SK-N-SH treated with all-trans-retinoic acid at 6 μM for 48 hours (cell line): ENCODE measurements at regions not wholly inside any gene's neighbourhood (a gene's known extent, or its start where the extent isn't known, plus 50 kb on each side); places are given as distances from the start of the nearest gene placed in this dataset.

Experiments
- ARNTL ChIP-seq: fragments of 450-650 bp; formaldehyde crosslinking; IDR thresholded peaks from 2 replicates; pipeline ENCODE4 v1.5.0; 2020; ENCODE audit warnings: low read depth, mild to moderate bottlenecking, moderate library complexity, borderline replicate concordance
- BACH2 ChIP-seq: fragments of 250-450 bp; sonication (Bioruptor Pico); IDR thresholded peaks from 2 replicates; pipeline ENCODE4 v1.9.0; 2021; ENCODE audit warnings: mild to moderate bottlenecking, borderline replicate concordance
- ESRRG ChIP-seq: fragments of 250-450 bp; sonication (Bioruptor Pico); IDR thresholded peaks from 2 replicates; pipeline ENCODE4 v1.6.1; 2021; ENCODE audit warnings: mild to moderate bottlenecking
- ISL1 ChIP-seq: fragments of 250-450 bp; sonication (Bioruptor Pico); IDR thresholded peaks from 2 replicates; pipeline ENCODE4 v2.1.2; 2022; ENCODE audit warnings: mild to moderate bottlenecking, moderate library complexity
- SNAI2 ChIP-seq: fragments of 250-450 bp; sonication (Bioruptor Pico); IDR thresholded peaks from 2 replicates; pipeline ENCODE4 v1.5.0; 2020; ENCODE audit warnings: mild to moderate bottlenecking, moderate library complexity
- TCF4 ChIP-seq: fragments of 250-450 bp; sonication (Bioruptor Pico); IDR thresholded peaks from 2 replicates; pipeline ENCODE4 v1.8.0; 2021; ENCODE audit warnings: mild to moderate bottlenecking, moderate library complexity, borderline replicate concordance
- ZC3H10 ChIP-seq: fragments of 250-450 bp; sonication (Bioruptor Pico); IDR thresholded peaks from 2 replicates; pipeline ENCODE4 v1.5.1; 2021; ENCODE audit warnings: mild to moderate bottlenecking, moderate library complexity
- ZNF70 ChIP-seq: fragments of 450-650 bp; formaldehyde crosslinking; IDR thresholded peaks from 2 replicates; pipeline ENCODE4 v1.5.0; 2020; ENCODE audit warnings: mild to moderate bottlenecking, moderate library complexity
- TF ChIP-seq, protein P1 (sequence below): fragments of 250-450 bp; sonication (Bioruptor Pico); IDR thresholded peaks from 2 replicates; pipeline ENCODE4 v1.8.0; 2020; ENCODE audit warnings: mild to moderate bottlenecking, moderate library complexity, borderline replicate concordance
- TF ChIP-seq, protein P2 (sequence below): fragments of 250-450 bp; sonication (Bioruptor Pico); IDR thresholded peaks from 2 replicates; pipeline ENCODE4 v1.5.0; 2020; ENCODE audit warnings: mild to moderate bottlenecking, moderate library complexity
- TF ChIP-seq, protein P3 (sequence below): fragments of 250-450 bp; sonication (Bioruptor Pico); IDR thresholded peaks from 2 replicates; pipeline ENCODE4 v1.5.1; 2021; ENCODE audit warnings: mild to moderate bottlenecking, moderate library complexity

- TF ChIP-seq, protein P1, sequence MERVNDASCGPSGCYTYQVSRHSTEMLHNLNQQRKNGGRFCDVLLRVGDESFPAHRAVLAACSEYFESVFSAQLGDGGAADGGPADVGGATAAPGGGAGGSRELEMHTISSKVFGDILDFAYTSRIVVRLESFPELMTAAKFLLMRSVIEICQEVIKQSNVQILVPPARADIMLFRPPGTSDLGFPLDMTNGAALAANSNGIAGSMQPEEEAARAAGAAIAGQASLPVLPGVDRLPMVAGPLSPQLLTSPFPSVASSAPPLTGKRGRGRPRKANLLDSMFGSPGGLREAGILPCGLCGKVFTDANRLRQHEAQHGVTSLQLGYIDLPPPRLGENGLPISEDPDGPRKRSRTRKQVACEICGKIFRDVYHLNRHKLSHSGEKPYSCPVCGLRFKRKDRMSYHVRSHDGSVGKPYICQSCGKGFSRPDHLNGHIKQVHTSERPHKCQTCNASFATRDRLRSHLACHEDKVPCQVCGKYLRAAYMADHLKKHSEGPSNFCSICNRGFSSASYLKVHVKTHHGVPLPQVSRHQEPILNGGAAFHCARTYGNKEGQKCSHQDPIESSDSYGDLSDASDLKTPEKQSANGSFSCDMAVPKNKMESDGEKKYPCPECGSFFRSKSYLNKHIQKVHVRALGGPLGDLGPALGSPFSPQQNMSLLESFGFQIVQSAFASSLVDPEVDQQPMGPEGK (CRISPR knock-in tag) = no peak
- TF ChIP-seq ESRRG = no peak
- no peak for TF ChIP-seq SNAI2
- no peak for TF ChIP-seq ISL1 (CRISPR knock-in tag)
- TF ChIP-seq BACH2 (CRISPR knock-in tag) = no peak
- TF ChIP-seq ZNF70 = no peak
- TF ChIP-seq ARNTL = no peak
- TF ChIP-seq, protein P2, sequence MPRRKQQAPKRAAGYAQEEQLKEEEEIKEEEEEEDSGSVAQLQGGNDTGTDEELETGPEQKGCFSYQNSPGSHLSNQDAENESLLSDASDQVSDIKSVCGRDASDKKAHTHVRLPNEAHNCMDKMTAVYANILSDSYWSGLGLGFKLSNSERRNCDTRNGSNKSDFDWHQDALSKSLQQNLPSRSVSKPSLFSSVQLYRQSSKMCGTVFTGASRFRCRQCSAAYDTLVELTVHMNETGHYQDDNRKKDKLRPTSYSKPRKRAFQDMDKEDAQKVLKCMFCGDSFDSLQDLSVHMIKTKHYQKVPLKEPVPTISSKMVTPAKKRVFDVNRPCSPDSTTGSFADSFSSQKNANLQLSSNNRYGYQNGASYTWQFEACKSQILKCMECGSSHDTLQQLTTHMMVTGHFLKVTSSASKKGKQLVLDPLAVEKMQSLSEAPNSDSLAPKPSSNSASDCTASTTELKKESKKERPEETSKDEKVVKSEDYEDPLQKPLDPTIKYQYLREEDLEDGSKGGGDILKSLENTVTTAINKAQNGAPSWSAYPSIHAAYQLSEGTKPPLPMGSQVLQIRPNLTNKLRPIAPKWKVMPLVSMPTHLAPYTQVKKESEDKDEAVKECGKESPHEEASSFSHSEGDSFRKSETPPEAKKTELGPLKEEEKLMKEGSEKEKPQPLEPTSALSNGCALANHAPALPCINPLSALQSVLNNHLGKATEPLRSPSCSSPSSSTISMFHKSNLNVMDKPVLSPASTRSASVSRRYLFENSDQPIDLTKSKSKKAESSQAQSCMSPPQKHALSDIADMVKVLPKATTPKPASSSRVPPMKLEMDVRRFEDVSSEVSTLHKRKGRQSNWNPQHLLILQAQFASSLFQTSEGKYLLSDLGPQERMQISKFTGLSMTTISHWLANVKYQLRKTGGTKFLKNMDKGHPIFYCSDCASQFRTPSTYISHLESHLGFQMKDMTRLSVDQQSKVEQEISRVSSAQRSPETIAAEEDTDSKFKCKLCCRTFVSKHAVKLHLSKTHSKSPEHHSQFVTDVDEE (CRISPR knock-in tag) = no peak
- TF ChIP-seq ZC3H10 = no peak
- TF ChIP-seq TCF4 (CRISPR knock-in tag) = no peak
- TF ChIP-seq, protein P3, sequence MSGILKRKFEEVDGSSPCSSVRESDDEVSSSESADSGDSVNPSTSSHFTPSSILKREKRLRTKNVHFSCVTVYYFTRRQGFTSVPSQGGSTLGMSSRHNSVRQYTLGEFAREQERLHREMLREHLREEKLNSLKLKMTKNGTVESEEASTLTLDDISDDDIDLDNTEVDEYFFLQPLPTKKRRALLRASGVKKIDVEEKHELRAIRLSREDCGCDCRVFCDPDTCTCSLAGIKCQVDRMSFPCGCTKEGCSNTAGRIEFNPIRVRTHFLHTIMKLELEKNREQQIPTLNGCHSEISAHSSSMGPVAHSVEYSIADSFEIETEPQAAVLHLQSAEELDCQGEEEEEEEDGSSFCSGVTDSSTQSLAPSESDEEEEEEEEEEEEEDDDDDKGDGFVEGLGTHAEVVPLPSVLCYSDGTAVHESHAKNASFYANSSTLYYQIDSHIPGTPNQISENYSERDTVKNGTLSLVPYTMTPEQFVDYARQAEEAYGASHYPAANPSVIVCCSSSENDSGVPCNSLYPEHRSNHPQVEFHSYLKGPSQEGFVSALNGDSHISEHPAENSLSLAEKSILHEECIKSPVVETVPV (CRISPR knock-in tag) = no peak
These were observed 56.6 kb downstream of the HLA-G start for GRCh38 chr6:29884261-29884660.
